HepG2 (cell line): ENCODE measurements at regions not wholly inside any gene's neighbourhood (a gene's known extent, or its start where the extent isn't known, plus 50 kb on each side); places are given as distances from the start of the nearest gene placed in this dataset.
A peak's percentile ranks its signal among the peaks of the same experiment; 100 is the strongest.

Experiments used
- ATAC-seq: fragments of 200-7000 bp; cut with Tn5 transposase; 3 replicates; pipeline ENCODE4 v1.9.1; 2020; ENCODE audit warnings: mild to moderate bottlenecking, moderate library complexity
- BruUV-seq: library from RNA; stranded (reverse); fragments of 400-500 nt; replicated peaks from 2 replicates; lab custom pipeline; 2021; lab: Mats Ljungman, UMichigan
- CTCF ChIA-PET: fragments of 300-600 bp; formaldehyde crosslinking; extraction: SDS; loops from one replicate; lab custom pipeline; 2021; ENCODE audit warnings: low total read pairs, inconsistent platforms, low intra/inter-chr PET ratio; lab: Yijun Ruan, JAX
- POLR2A ChIA-PET: fragments of 350-600 bp; sonication (Branson Sonifier 250); formaldehyde crosslinking; loops from one replicate; lab custom pipeline; 2020; ENCODE audit warnings: antibody characterized with exemption, inconsistent platforms; lab: Yijun Ruan, JAX
- DNase-seq: peaks from one replicate; pipeline ENCODE4 v3.0.0-alpha.2; 2015; ENCODE audit warnings: low spot score
- FAIRE-seq: peaks from 3 replicates; lab custom pipeline; 2011; peaks lifted over from hg19 to GRCh38; lab: Jason Lieb, UNC
- H2AFZ ChIP-seq: one replicate; pipeline ENCODE4 v1.6.1; 2011; ENCODE audit warnings: low read length, inconsistent platforms
- H3K27ac ChIP-seq: fragments of 300-600 bp; 3 replicates; pipeline ENCODE4 v1.8.0; 2011; ENCODE audit warnings: mixed run types, mild to moderate bottlenecking, mixed read lengths, low read length, inconsistent platforms; ENCODE audit not compliant: insufficient read depth; ENCODE audit errors: extremely low read length
- H3K27me3 ChIP-seq, 2 experiments: fragments of 200-600 bp in 1 of 2; 2 replicates in 1 of 2; 3 replicates in 1 of 2; pipeline versions ENCODE4 v1.6.0 to v1.8.0; 2011; ENCODE audit warnings: low read length in 2 of 2, mild to moderate bottlenecking in 2 of 2, moderate library complexity in 2 of 2, inconsistent platforms in 1 of 2; ENCODE audit not compliant: insufficient read depth in 2 of 2, control insufficient read depth in 1 of 2
- H3K36me3 ChIP-seq, 2 experiments: fragments of 200-600 bp in 1 of 2; replicated peaks in 1 of 2; 2 replicates in 1 of 2; 3 replicates in 1 of 2; pipeline versions ENCODE4 v1.5.1 to v1.8.0; 2011; ENCODE audit warnings: low read length in 2 of 2, inconsistent platforms in 1 of 2; ENCODE audit not compliant: insufficient read depth in 2 of 2, control insufficient read depth in 1 of 2
- H3K4me1 ChIP-seq: 2 replicates; pipeline ENCODE4 v1.5.1; 2012; ENCODE audit warnings: low read length, inconsistent platforms; ENCODE audit not compliant: insufficient read depth
- H3K4me2 ChIP-seq: 2 replicates; pipeline ENCODE4 v1.6.0; 2011; ENCODE audit warnings: low read depth, low read length, inconsistent platforms
- H3K4me3 ChIP-seq, 3 experiments: fragments of 200-600 bp in 1 of 3; sonication (generic), shearing (Covaris generic) in 1 of 3; replicated peaks in 1 of 3; 2 replicates each; pipeline ENCODE4 v1.5.1; 2011 to 2016; ENCODE audit warnings: low read length in 3 of 3, inconsistent platforms in 2 of 3, low read depth in 2 of 3, mild to moderate bottlenecking in 2 of 3, control low read depth in 1 of 3, mixed read lengths in 1 of 3; ENCODE audit not compliant: insufficient read depth in 1 of 3
- H3K79me2 ChIP-seq: one replicate; pipeline ENCODE4 v1.6.1; 2011; ENCODE audit warnings: low read length, inconsistent platforms; ENCODE audit not compliant: insufficient read depth
- H3K9ac ChIP-seq: 2 replicates; pipeline ENCODE4 v1.6.0; 2011; ENCODE audit warnings: mild to moderate bottlenecking, low read depth, low read length, inconsistent platforms; ENCODE audit not compliant: insufficient read depth
- H3K9me3 ChIP-seq: 2 replicates; pipeline ENCODE4 v1.5.1; 2012; ENCODE audit warnings: mild to moderate bottlenecking, low read length
- H4K20me1 ChIP-seq: 2 replicates; pipeline ENCODE4 v1.6.0; 2011; ENCODE audit warnings: inconsistent platforms, mild to moderate bottlenecking, low read length, moderate library complexity; ENCODE audit not compliant: insufficient read depth
- BCL6 ChIP-seq: IDR thresholded peaks from 2 replicates; pipeline ENCODE4 v1.6.1; 2016; ENCODE audit warnings: missing genetic modification reagents, missing compliant biosample characterization
- CEBPB ChIP-seq: IDR thresholded peaks from 2 replicates; pipeline ENCODE4 v1.6.1; 2011; ENCODE audit warnings: low read depth, low read length, improper control_type of control experiment, borderline replicate concordance
- CEBPZ ChIP-seq: IDR thresholded peaks from 2 replicates; pipeline ENCODE4 v1.6.1; 2012; ENCODE audit warnings: low read length, improper control_type of control experiment
- CHCHD3 ChIP-seq: sonication (generic); formaldehyde crosslinking; IDR thresholded peaks from 2 replicates; pipeline ENCODE4 v1.8.0; 2022; ENCODE audit warnings: mild to moderate bottlenecking, missing genetic modification reagents, moderate library complexity
- CREM ChIP-seq, 2 experiments: sonication (generic) in 1 of 2; formaldehyde crosslinking in 1 of 2; IDR thresholded peaks; 2 replicates each; pipeline versions ENCODE4 v1.4.0 to v1.6.1; 2016 to 2020; ENCODE audit warnings: antibody characterized with exemption in 1 of 2, mild to moderate bottlenecking in 1 of 2, missing genetic modification reagents in 1 of 2
- GABPA ChIP-seq, 2 experiments: IDR thresholded peaks; 2 replicates each; pipeline ENCODE4 v1.6.1; 2011 to 2016; ENCODE audit warnings: low read depth in 2 of 2, low read length in 1 of 2, missing biosample characterization in 1 of 2, missing genetic modification characterization in 1 of 2
- HNF4A ChIP-seq: sonication (generic); formaldehyde crosslinking; IDR thresholded peaks from 2 replicates; pipeline ENCODE4 v1.4.0; 2020; ENCODE audit warnings: missing genetic modification reagents
- ISL2 ChIP-seq: sonication (generic); formaldehyde crosslinking; IDR thresholded peaks from 2 replicates; pipeline ENCODE4 v1.5.0; 2020; ENCODE audit warnings: missing genetic modification reagents
- ISX ChIP-seq: sonication (generic); formaldehyde crosslinking; conservative IDR thresholded peaks from 2 replicates; pipeline ENCODE4 v1.5.0; 2020; ENCODE audit warnings: missing genetic modification reagents
- NR2F6 ChIP-seq, 2 experiments: IDR thresholded peaks; 2 replicates each; pipeline ENCODE4 v1.6.1; 2016; ENCODE audit warnings: antibody characterized with exemption in 1 of 2, mild to moderate bottlenecking in 1 of 2
- PITX1 ChIP-seq: sonication (generic); formaldehyde crosslinking; IDR thresholded peaks from 2 replicates; pipeline ENCODE4 v1.5.1; 2020; ENCODE audit warnings: mild to moderate bottlenecking, missing genetic modification reagents
- SOX13 ChIP-seq, 3 experiments: fragments of 450-650 bp in 1 of 3; sonication (generic) in 1 of 3; formaldehyde crosslinking in 1 of 3; IDR thresholded peaks in 2 of 3; conservative IDR thresholded peaks in 1 of 3; 2 replicates each; pipeline versions ENCODE4 v1.5.0 to v1.6.1; 2016 to 2020; ENCODE audit warnings: antibody characterized with exemption in 1 of 3, mild to moderate bottlenecking in 1 of 3, missing compliant biosample characterization in 1 of 3, missing genetic modification reagents in 1 of 3, moderate library complexity in 1 of 3
- SP5 ChIP-seq: IDR thresholded peaks from 2 replicates; pipeline ENCODE4 v1.6.1; 2016; ENCODE audit warnings: low read depth, borderline replicate concordance
- TEAD3 ChIP-seq: optimal IDR thresholded peaks from 2 replicates; pipeline ENCODE3; 2016; ENCODE audit warnings: borderline replicate concordance
- ZFP36 ChIP-seq: fragments of 150-350 bp; IDR thresholded peaks from 2 replicates; pipeline ENCODE4 v1.6.1; 2018; ENCODE audit warnings: borderline replicate concordance, low read length, low read depth; ENCODE audit not compliant: partially characterized antibody
- ZNF530 ChIP-seq: sonication (generic); formaldehyde crosslinking; IDR thresholded peaks from 2 replicates; pipeline ENCODE4 v1.5.0; 2020; ENCODE audit warnings: low read depth, mild to moderate bottlenecking, missing genetic modification reagents
- ZNF703 ChIP-seq: sonication (generic); formaldehyde crosslinking; IDR thresholded peaks from 2 replicates; pipeline ENCODE4 v1.5.1; 2020; ENCODE audit warnings: missing genetic modification reagents, mild to moderate bottlenecking, moderate library complexity, borderline replicate concordance
- WGBS: methylation state at CpG from one replicate; pipeline ENCODE4 v1.1.6; 2017; ENCODE audit warnings: low lambda C conversion rate; 5-methylcytosine and 5-hydroxymethylcytosine counted together
- in situ Hi-C: cut with HindIII; loops from 2 replicates; pipeline ENCODE4 v1.10.0; 2017; ENCODE audit warnings: low pct_unique_long_range_greater_than_20kb; ENCODE audit not compliant: extremely low pct_ligation_motif_present
- intact Hi-C: fragments of 100-400 bp; cut with micrococcal nuclease; formaldehyde crosslinking; loops from one replicate; pipeline ENCODE4 v1.10.0; 2022; ENCODE audit not compliant: unreplicated experiment
- TF ChIP-seq, protein P1 (sequence below): sonication (generic); formaldehyde crosslinking; IDR thresholded peaks from 2 replicates; pipeline ENCODE4 v1.5.0; 2020; ENCODE audit warnings: missing genetic modification reagents

- no peak for TF ChIP-seq CEBPZ
- no peak for TF ChIP-seq CEBPB
- TF ChIP-seq ZNF530 (CRISPR knock-in tag): no peak
- no peak for TF ChIP-seq SP5 (CRISPR knock-in tag)
- TF ChIP-seq ZFP36: no peak
- no peak for TF ChIP-seq CHCHD3 (CRISPR knock-in tag)
- TF ChIP-seq, all 625 proteins: peak for 0
Measured at GRCh38 chrX:10897768-10898167, 213.4 kb upstream of the HCCS start (continued).

GRCh38 chrX:10900585-10901289 lies 210.4 kb upstream of the HCCS start:
- POLR2A ChIA-PET: interaction anchor here (1.3 to 1.6 kb wide), 2 partner anchors 81 to 92 kb away, joined by 3 to 5 read pairs; no protein-coding TSS in a partner anchor
- BruUV-seq: no TSS peak
- DNase-seq (peak; percentile 82), FAIRE-seq (peak; percentile 91), ATAC-seq (peak; percentile 81)
- Histone ChIP-seq H3K9ac (no peak overlapping the region), H3K4me2 (peak overlapping the region; percentile 47), H2AFZ (no peak overlapping the region), H4K20me1 (no peaks in the 10 kb centered on the region), H3K9me3 (no peaks in the 10 kb centered on the region), H3K4me3 (no peak overlapping the region), H3K27ac (peak overlapping the region; percentile 49), H3K79me2 (no peaks in the 10 kb centered on the region), H3K36me3 (no peaks in the 10 kb centered on the region), H3K4me1 (peaks cover 29% of the 10 kb centered on the region), H3K27me3 (no peaks in the 10 kb centered on the region)
- WGBS: 4% methylated on average over 4 of the region's 4 CpGs
- intact Hi-C loops (loop anchor here (5.0 to 10.0 kb wide), 2 partner anchors 82 to 194 kb away; no protein-coding TSS in a partner anchor), in situ Hi-C loops (no loop called here)
- CTCF ChIA-PET: no interaction called here
- TF ChIP-seq HNF4A (peak; percentile 14; the same call in 1 of the 2 replicates), ISL2 (CRISPR knock-in tag) (peak; percentile 44; the same call in 1 of the 2 replicates), GABPA (IDR thresholded peaks at IDR 0.05; ENCODE audit: low read depth, low read length) (no peak), GABPA (CRISPR knock-in tag; IDR thresholded peaks at IDR 0.05; ENCODE audit: low read depth) (peak; percentile 77), ISX (CRISPR knock-in tag) (no peak), BCL6 (CRISPR knock-in tag) (0 out of 2 replicates have a peak, but pooled peaks have one; percentile 25), ZNF703 (CRISPR knock-in tag) (peak; percentile 64; the same call in 1 of the 2 replicates), PITX1 (CRISPR knock-in tag) (0 out of 2 replicates have a peak, but pooled peaks have one; percentile 61), TEAD3 (CRISPR knock-in tag) (peak; percentile 33), SOX13 (IDR thresholded peaks at IDR 0.05) (no peak), SOX13 (CRISPR knock-in tag; conservative IDR thresholded peaks at IDR 0.05 in 1 of 2, IDR thresholded peaks at IDR 0.05 in 1 of 2) (peak in 1 of 2 experiments; percentile 54; a peak in 2 of 4 replicates), NR2F6 (IDR thresholded peaks at IDR 0.05) (peak; percentile 89), NR2F6 (CRISPR knock-in tag; IDR thresholded peaks at IDR 0.05) (peak; percentile 31; the same call in 1 of the 2 replicates), CREM (IDR thresholded peaks at IDR 0.05) (peak; percentile 20; the same call in 1 of the 2 replicates), CREM (CRISPR knock-in tag; IDR thresholded peaks at IDR 0.05) (no peak)
- TF ChIP-seq, protein P1, sequence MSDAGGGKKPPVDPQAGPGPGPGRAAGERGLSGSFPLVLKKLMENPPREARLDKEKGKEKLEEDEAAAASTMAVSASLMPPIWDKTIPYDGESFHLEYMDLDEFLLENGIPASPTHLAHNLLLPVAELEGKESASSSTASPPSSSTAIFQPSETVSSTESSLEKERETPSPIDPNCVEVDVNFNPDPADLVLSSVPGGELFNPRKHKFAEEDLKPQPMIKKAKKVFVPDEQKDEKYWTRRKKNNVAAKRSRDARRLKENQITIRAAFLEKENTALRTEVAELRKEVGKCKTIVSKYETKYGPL (CRISPR knock-in tag): no peak
